NAMALWA (cell line): ENCODE measurements at regions not wholly inside any gene's neighbourhood (a gene's known extent, or its start where the extent isn't known, plus 50 kb on each side); places are given as distances from the start of the nearest gene placed in this dataset.

Experiments
- DNase-seq: peaks from one replicate; pipeline ENCODE4 v3.0.0-alpha.2; 2015; ENCODE audit warnings: low spot score

DNA sequence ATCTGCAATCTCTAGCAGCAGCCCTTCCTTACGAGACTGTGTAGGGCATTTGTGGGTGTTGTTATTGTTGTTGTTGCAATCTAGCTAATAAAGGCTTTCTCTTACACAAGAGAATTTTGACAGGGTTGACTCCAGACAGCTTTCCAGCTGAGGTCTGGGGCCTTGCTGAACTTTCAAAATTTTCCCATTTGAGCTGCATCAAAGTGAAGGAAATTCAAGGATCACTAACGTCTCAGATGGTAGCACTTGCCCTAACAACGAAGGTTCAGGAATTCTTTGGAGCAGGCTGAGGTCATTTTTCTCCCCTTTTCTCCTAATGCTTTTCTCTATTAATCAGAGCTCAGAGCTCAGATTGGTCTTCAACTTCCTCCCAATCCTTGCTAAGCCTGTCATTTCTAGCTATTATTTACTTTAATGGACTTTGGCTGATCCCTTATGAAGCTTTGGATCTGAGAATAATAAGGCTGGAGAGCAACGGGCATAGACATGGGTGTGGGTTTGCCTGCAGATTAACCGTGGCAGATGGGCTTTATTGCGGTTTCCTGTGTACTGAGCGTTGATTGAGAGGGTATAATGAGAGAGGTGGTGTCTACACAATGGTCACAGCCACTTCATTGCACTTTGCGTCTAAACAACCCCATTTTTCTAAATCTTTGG is 614.0 kb upstream of the AGTR1 start:
- no peak for DNase-seq

DNA sequence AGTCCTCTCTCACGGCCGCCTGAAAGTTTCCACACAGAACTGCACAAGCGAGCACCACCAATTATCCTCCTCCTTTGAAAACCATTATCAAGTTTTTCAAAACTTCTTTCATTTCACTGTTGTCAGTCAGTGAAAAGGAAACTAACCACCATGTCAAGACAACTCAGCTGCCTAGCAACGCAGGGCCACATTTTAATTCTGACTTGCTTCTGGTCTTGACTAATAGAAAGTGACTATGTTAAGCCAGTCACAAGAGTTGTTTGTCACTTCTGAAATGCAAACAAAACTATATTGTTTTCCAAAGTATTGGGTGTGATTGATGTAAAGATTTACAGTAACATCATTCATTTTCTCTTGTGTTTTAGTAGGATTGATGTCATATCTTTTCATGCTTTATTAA is 612.8 kb upstream of the AGTR1 start:
- peak; percentile 24 for DNase-seq

DNA sequence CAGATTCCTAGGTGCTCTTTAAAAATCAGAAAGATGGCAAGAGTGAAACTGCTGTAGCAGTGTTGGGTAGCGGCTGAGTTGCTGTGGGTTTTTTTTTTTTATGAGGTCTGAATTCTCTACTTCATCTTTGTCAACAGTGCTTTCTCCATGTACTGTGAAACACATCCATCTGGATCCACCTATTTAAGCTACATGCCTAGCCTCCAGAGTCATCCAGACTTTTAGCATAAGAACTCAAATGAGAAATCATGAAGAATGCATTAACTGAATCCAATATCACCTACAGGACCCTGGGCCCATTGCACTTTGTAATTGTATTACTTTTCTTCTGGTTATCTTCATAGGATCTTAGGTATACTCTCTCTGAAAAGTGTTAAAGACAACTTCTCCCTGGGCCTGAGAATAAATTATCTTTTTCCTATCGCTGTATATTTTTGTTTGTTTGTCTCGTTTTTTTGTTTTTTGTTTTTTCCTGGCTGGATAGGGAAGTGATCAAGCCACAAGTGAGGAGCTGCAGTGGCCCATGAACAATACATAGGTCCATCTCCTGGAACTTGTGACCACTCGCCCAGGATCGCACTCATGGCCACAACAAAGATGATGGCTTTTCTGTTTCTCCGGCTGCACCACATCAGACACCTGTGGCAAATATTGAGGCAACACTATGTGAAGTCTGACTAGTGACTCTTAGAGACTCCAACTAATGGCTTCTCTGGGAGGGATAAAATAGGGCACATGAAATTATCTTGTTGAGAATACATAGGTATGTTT is 609.9 kb upstream of the AGTR1 start:
- DNase-seq, result no peak

DNA sequence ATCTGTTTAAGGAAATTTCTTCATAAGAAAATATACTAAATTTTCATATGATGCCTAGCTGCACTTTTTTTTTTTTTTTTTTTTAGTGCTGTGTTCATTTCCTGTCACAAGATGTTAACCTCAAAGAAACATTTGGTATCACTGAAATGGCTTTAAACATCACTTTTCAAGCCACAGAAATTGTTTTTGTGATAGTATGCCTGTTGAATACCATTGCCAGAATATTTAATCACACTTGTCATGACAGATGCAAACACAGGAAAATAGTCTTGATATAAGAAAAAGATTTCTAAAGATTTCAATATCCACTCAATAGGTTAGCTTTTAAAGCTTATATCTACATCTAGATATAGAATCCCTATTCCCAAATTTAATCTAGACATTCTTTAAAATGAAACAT is 608.5 kb upstream of the AGTR1 start:
- no peak for DNase-seq

- no peak for DNase-seq
Measured at GRCh38 chr3:148090156-148090555, 607.5 kb upstream of the AGTR1 start.

- DNase-seq, result no peak
Measured at GRCh38 chr3:148092624-148093347, 604.9 kb upstream of the AGTR1 start.

- DNase-seq, result no peak
Measured at GRCh38 chr3:148093753-148094152, 604.0 kb upstream of the AGTR1 start.

- DNase-seq, result no peak
Measured at GRCh38 chr3:148095962-148096361, 601.7 kb upstream of the AGTR1 start.

DNA sequence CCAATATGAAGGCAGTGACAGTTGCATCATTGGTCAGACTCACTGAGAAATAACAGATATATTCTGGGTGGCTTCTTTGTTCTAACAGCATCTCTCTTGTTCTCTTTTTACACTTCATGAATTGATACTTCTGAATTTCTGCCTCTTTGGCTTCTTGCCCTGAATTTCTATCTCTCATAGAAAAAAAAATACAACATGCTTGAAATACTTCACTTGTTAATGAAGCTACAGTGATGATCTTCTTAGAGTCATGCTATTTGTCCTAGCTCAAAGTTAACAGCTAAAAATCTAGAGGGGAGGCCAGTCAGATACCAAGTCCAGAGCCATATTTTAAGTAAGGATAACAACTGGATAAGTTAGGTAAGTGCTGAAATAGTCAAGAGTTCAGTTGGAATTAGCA is 597.2 kb upstream of the AGTR1 start:
- DNase-seq, result no peak

GRCh38 chr3:148101061-148101460 is 596.6 kb upstream of the AGTR1 start:
- DNase-seq, result no peak

DNA sequence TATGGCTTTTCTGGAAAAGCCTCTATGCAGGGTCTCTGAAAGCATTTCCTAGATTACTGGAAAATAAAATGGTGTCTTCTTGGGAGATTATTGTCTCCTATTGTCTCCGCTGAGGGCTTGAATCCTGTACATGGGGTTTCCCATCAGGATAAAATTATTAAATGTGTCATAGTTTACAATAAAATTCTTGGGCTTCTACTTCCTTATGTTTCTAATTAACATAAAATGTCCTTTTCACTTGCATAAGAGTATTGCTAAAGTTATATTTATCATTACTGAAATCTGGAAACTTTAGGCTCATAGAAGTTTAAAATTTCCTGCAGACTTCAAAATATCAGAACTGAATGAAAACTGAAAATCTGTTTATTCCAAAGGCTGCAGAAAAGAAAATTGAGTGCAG is 595.5 kb upstream of the AGTR1 start:
- no peak for DNase-seq

DNA sequence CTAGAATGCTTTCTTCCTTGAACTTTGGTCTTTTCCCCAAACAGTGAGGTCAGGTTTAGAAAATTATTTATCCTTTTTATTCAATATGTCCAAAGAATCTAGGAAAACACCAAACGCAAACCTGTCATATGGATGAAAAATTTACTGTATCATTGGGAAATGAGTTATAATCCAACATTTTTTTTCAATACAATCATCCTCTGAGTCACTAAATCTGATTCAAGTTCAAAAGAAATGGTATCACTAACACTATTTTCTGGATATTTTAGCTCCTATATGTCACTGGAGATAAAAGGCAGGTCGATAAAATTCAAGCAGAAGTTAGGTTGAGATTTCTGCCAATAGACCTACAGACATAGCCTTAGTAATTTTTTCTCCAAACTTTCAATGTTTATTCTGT is 591.6 kb upstream of the AGTR1 start:
- DNase-seq, result no peak

DNA sequence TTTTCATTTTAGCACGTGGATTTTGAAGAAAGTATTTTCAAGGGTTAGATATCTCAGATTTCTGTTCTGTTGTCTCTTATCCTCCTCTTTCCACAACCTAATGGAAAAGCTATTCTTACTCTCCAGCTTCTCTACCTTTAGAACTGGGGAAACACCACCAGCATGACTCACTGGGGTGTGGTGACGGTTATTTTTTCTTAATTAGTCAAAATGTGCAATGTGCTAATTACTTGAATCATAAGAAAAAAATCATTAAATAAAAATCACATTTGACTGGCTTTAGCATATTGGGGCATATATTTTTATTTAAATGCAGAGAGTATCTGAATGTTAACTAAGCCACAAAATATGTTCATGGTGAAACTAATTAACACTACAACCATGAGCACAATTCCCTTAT is 570.7 kb upstream of the AGTR1 start:
- DNase-seq, result no peak

- peak; percentile 11 for DNase-seq
Measured at GRCh38 chr3:148128136-148128535, 569.6 kb upstream of the AGTR1 start.

DNA sequence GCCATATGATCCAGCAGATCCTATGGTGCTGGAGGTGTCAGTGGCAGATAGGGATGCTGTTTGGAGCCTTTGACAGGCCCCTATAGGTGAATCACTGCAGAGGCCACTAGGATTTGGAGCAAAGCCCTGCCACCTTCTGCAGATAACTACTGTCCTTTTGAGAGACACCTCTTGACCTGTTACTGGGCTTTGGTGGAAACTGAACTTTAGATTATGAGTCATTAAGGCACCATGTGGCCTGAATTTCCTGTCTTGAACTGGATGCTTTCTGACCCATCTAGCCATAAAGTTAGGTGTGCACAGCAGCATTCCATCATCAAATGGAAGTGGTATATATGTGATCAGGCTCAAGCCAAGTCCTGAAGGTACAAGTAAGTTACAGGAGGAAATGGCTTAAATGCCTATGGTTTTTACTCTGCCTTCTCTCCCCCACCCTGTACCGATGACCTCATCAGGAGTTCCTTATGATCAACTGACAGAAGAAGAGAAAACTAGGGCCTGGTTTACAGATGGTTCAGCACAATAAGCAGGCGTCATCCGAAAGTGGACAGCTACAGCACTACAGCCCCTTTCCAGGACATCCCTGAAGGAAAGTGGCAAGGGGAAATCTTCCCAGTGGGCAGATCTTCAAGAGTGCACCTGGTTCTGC is 565.6 kb upstream of the AGTR1 start:
- no peak for DNase-seq

- no peak for DNase-seq
Measured at GRCh38 chr3:148136816-148137215, 560.9 kb upstream of the AGTR1 start.

- no peak for DNase-seq
Measured at GRCh38 chr3:148146241-148146640, 551.5 kb upstream of the AGTR1 start.

GRCh38 chr3:148146947-148147826 is 550.5 kb upstream of the AGTR1 start:
- no peak for DNase-seq

- DNase-seq, result no peak
Measured at GRCh38 chr3:148147903-148148302, 549.8 kb upstream of the AGTR1 start.

GRCh38 chr3:148149556-148149955 is 548.1 kb upstream of the AGTR1 start:
- no peak for DNase-seq

DNA sequence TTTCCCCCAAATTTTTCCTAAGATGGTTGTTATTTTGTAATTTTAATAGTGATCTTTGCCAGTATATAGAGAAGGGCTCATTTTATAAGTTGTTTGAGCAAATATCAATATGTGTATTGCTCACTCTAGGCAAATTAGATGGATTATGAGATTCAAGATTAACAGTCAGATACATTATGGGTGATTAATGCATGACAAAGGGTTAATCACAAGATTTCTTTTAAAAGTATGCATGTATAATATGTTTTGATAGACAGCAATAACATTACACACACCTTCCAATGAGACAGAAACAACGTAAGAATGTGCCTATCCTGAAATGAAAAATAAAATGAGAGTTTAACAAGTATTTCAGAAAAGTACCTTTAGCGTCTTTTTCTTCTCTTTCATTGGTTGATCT is 547.6 kb upstream of the AGTR1 start:
- DNase-seq, result no peak

DNA sequence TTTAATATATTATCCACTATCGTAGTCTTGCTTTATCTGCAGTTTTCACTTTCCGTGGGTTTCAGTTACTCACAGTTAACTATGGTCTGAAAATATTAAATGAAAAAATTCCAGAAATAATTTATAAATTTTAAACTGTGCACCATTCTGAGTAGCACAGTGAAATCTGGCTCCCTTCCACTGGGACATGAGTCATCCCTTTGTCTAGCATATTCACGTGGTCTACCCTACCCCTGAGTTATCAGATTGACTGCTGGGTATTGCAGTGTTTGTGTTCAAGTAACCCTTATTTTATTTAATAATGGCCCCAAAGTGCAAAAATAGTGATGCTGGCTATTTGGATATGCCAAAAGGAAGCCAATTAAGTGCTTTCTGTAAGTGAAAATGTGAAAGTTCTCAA is 539.5 kb upstream of the AGTR1 start:
- no peak for DNase-seq
